Progenitor cell of endocrine pancreas (in vitro differentiated cells): ENCODE measurements at regions not wholly inside any gene's neighbourhood (a gene's known extent, or its start where the extent isn't known, plus 50 kb on each side); places are given as distances from the start of the nearest gene placed in this dataset. TPM values are rescaled to one million over a fixed set of nuclear protein-coding genes. Genes with fewer than 3 reads are reported as not detected.

Experiments used
- DNase-seq: peaks from one replicate; pipeline ENCODE4 v3.0.0; 2021; ENCODE audit warnings: low spot score; ENCODE audit not compliant: unreplicated experiment
- H3K27ac Mint-ChIP-seq: 2 replicates; pipeline ENCODE4 v1.8.0; 2021; ENCODE audit warnings: mild to moderate bottlenecking, moderate library complexity, mixed read lengths
- H3K27me3 Mint-ChIP-seq: 2 replicates; pipeline ENCODE4 v1.8.0; 2021; ENCODE audit warnings: mixed read lengths
- H3K36me3 Mint-ChIP-seq: 2 replicates; pipeline ENCODE4 v1.8.0; 2022; ENCODE audit warnings: mixed read lengths; ENCODE audit not compliant: insufficient read depth
- H3K4me1 Mint-ChIP-seq: 2 replicates; pipeline ENCODE4 v1.8.0; 2021; ENCODE audit warnings: low read depth, mixed read lengths
- H3K4me3 Mint-ChIP-seq: 2 replicates; pipeline ENCODE4 v1.8.0; 2021; ENCODE audit warnings: low read depth, mild to moderate bottlenecking, moderate library complexity, mixed read lengths
- H3K9me3 Mint-ChIP-seq: 2 replicates; pipeline ENCODE4 v1.8.0; 2021; ENCODE audit warnings: low read depth, mixed read lengths
- microRNA-seq: library from miRNA; unstranded; fragments of <30 nt; microRNA quantifications from one replicate; pipeline ENCODE4 v1.1.0, GENCODE V29; 2020; ENCODE audit warnings: borderline number of aligned reads; ENCODE audit not compliant: unreplicated experiment
- TF ChIP-seq, protein P1 (sequence below): fragments of 200-600 bp; sonication (generic); IDR thresholded peaks from one replicate; pipeline ENCODE4 v1.5.0; 2021; ENCODE audit warnings: antibody characterized with exemption, mild to moderate bottlenecking; ENCODE audit not compliant: unreplicated experiment

DNA sequence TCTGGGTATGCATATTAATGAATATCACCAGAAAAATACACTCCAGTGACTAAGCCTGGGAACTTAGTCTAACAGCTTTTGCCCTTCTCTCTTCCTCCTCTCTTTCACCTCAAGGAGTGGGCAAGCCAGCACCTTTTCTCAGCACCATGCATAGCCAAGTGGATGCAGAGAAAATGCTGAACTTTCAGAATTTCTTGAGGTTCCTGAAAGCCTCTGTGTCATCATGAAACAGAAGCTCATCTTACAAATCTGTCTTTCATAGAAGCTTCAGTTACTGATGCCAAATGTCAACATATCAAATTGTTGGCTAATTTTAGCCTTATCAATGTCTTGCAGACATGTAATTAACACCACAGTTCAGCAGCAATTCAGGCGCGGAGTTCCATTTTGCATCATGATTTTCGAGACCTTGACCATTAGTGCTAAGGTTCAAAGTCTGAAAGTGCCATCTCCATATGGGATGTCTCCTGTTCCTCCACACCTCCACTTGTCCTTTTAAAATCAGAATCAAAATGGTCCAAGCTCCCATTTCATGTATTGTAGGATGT, 51.1 kb upstream of the RPH3A start:
- H3K36me3 Mint-ChIP-seq, result no peaks in the 10 kb centered on the region
- H3K4me3 Mint-ChIP-seq, result no peak overlapping the region
- H3K27me3 Mint-ChIP-seq, result peaks cover 45% of the 10 kb centered on the region
- no peaks in the 10 kb centered on the region for H3K9me3 Mint-ChIP-seq
- no peak overlapping the region for H3K27ac Mint-ChIP-seq
- TF ChIP-seq, protein P1, sequence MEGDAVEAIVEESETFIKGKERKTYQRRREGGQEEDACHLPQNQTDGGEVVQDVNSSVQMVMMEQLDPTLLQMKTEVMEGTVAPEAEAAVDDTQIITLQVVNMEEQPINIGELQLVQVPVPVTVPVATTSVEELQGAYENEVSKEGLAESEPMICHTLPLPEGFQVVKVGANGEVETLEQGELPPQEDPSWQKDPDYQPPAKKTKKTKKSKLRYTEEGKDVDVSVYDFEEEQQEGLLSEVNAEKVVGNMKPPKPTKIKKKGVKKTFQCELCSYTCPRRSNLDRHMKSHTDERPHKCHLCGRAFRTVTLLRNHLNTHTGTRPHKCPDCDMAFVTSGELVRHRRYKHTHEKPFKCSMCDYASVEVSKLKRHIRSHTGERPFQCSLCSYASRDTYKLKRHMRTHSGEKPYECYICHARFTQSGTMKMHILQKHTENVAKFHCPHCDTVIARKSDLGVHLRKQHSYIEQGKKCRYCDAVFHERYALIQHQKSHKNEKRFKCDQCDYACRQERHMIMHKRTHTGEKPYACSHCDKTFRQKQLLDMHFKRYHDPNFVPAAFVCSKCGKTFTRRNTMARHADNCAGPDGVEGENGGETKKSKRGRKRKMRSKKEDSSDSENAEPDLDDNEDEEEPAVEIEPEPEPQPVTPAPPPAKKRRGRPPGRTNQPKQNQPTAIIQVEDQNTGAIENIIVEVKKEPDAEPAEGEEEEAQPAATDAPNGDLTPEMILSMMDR, result no peak
- H3K4me1 Mint-ChIP-seq, result no peaks in the 10 kb centered on the region
- no peak for DNase-seq

DNA sequence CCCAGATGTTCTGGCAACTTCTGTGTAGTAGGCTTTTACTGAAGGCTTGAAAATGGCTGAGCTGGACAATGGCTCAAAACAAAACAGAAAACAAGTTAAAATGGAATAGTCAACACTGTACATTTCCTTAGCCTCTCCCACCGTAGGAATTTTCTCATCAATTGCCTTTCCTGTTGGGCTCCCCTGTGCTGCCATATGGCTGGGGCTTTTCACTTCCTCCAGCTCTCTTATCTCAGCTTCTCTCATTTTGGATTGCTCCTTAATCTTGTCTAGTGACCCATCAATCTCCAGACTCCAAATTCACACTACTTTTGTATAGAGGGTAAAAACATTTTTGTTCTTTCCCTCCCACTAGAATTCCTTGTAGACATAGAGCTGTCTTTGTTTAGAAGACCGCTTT, 50.4 kb upstream of the RPH3A start:
- Mint-ChIP-seq H3K9me3 (no peaks in the 10 kb centered on the region), H3K36me3 (no peaks in the 10 kb centered on the region), H3K4me1 (no peaks in the 10 kb centered on the region), H3K27ac (no peak overlapping the region), H3K27me3 (peaks cover 46% of the 10 kb centered on the region), H3K4me3 (no peak overlapping the region)
- TF ChIP-seq, protein P1, result no peak
- DNase-seq, result no peak

Small RNA genes lying in the stretch of these regions (microRNA-seq; reads per million reads assigned to microRNA genes)
- gene MIR1302-1, result not detected
